HG02759 (cell line): ENCODE measurements at regions not wholly inside any gene's neighbourhood (a gene's known extent, or its start where the extent isn't known, plus 50 kb on each side); places are given as distances from the start of the nearest gene placed in this dataset.

Experiments
- ATAC-seq: cut with Tn5 transposase; IDR thresholded peaks from one replicate; pipeline ENCODE4 v1.9.1; 2021; ENCODE audit warnings: mild to moderate bottlenecking, moderate library complexity; ENCODE audit not compliant: unreplicated experiment

- ATAC-seq, result no peak
Observed at GRCh38 chr3:124395584-124396338, 334.5 kb upstream of the UMPS start.

- ATAC-seq, result no peak
Observed at GRCh38 chr3:124396339-124396950, 333.8 kb upstream of the UMPS start.

- ATAC-seq, result no peak
Observed at GRCh38 chr3:124397088-124397487, 333.2 kb upstream of the UMPS start.

GRCh38 chr3:124398594-124398993 lies 331.7 kb upstream of the UMPS start:
- no peak for ATAC-seq

- ATAC-seq, result no peak
Observed at GRCh38 chr3:124401843-124402242, 328.4 kb upstream of the UMPS start.

GRCh38 chr3:124402791-124403190 lies 327.5 kb upstream of the UMPS start:
- ATAC-seq, result no peak

GRCh38 chr3:124404621-124405020 lies 325.6 kb upstream of the UMPS start:
- ATAC-seq, result no peak

- no peak for ATAC-seq
Observed at GRCh38 chr3:124407260-124407659, 323.0 kb upstream of the UMPS start.

- no peak for ATAC-seq
Observed at GRCh38 chr3:124409650-124410275, 320.5 kb upstream of the UMPS start.

- no peak for ATAC-seq
Observed at GRCh38 chr3:124410471-124410870, 319.8 kb upstream of the UMPS start.

- no peak for ATAC-seq
Observed at GRCh38 chr3:124411728-124412127, 318.5 kb upstream of the UMPS start.

GRCh38 chr3:124412644-124413043 lies 317.6 kb upstream of the UMPS start:
- ATAC-seq, result no peak

- no peak for ATAC-seq
Observed at GRCh38 chr3:124413393-124413792, 316.9 kb upstream of the UMPS start.

GRCh38 chr3:124413989-124414598 lies 316.2 kb upstream of the UMPS start:
- ATAC-seq, result no peak

- ATAC-seq, result no peak
Observed at GRCh38 chr3:124415446-124415960, 314.7 kb upstream of the UMPS start.

GRCh38 chr3:124419303-124419702 lies 310.9 kb upstream of the UMPS start:
- ATAC-seq, result no peak

- ATAC-seq, result no peak
Observed at GRCh38 chr3:124420392-124420791, 309.9 kb upstream of the UMPS start.

GRCh38 chr3:124422805-124423204 lies 307.4 kb upstream of the UMPS start:
- no peak for ATAC-seq

- ATAC-seq, result no peak
Observed at GRCh38 chr3:124424396-124424795, 305.9 kb upstream of the UMPS start.

GRCh38 chr3:124425972-124426371 lies 304.3 kb upstream of the UMPS start:
- ATAC-seq, result no peak

GRCh38 chr3:124428372-124429128 lies 301.7 kb upstream of the UMPS start:
- no peak for ATAC-seq
